Astrocyte (in vitro differentiated cells and primary cell): ENCODE measurements at regions not wholly inside any gene's neighbourhood (a gene's known extent, or its start where the extent isn't known, plus 50 kb on each side); places are given as distances from the start of the nearest gene placed in this dataset.

Experiments
- EZH2 ChIP-seq: IDR thresholded peaks from 2 replicates; pipeline ENCODE4 v1.6.1; 2012; ENCODE audit warnings: mild to moderate bottlenecking, low read length, inconsistent platforms; ENCODE audit not compliant: insufficient read depth
- TF ChIP-seq, protein P1 (sequence below): IDR thresholded peaks from 2 replicates; pipeline ENCODE4 v1.5.1; 2011; ENCODE audit warnings: low read depth, mild to moderate bottlenecking, inconsistent platforms, low read length, moderate library complexity; ENCODE audit not compliant: insufficient read depth

DNA sequence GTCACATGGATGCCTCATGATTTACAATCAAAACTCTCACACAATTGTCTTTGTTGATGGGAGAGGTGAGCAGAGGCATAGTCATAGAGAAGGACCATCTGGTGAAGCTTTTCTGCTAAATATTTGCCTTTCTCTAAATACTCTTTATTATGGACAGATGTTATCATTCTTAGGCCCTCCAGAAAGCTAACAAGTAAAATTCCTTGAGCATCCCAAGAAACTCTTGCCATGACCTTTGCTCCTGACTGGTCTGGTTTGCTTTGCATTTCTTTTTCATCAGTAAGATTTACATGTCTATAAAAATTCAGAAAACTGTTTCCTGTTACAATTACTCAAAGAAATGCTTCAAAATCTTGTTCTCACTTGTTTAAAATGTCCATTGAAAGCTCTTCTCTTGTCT lies 1336.6 kb upstream of the CDH8 start:
- TF ChIP-seq, protein P1, sequence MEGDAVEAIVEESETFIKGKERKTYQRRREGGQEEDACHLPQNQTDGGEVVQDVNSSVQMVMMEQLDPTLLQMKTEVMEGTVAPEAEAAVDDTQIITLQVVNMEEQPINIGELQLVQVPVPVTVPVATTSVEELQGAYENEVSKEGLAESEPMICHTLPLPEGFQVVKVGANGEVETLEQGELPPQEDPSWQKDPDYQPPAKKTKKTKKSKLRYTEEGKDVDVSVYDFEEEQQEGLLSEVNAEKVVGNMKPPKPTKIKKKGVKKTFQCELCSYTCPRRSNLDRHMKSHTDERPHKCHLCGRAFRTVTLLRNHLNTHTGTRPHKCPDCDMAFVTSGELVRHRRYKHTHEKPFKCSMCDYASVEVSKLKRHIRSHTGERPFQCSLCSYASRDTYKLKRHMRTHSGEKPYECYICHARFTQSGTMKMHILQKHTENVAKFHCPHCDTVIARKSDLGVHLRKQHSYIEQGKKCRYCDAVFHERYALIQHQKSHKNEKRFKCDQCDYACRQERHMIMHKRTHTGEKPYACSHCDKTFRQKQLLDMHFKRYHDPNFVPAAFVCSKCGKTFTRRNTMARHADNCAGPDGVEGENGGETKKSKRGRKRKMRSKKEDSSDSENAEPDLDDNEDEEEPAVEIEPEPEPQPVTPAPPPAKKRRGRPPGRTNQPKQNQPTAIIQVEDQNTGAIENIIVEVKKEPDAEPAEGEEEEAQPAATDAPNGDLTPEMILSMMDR: no peak
- no peak for TF ChIP-seq EZH2
